Ammon's horn (tissue), 1 donor: ENCODE measurements at regions not wholly inside any gene's neighbourhood (a gene's known extent, or its start where the extent isn't known, plus 50 kb on each side); places are given as distances from the start of the nearest gene placed in this dataset.

Source experiments
- DNase-seq: peaks from one replicate; pipeline ENCODE4 v3.0.0-alpha.2; 2016; ENCODE audit warnings: low spot score

- no peak for DNase-seq
Measured at GRCh38 chr6:62474793-62475192, 188.8 kb upstream of the KHDRBS2 start.

GRCh38 chr6:62466607-62467006 is 180.6 kb upstream of the KHDRBS2 start:
- DNase-seq: no peak

GRCh38 chr6:62465206-62465605 is 179.2 kb upstream of the KHDRBS2 start:
- DNase-seq: no peak

GRCh38 chr6:62452586-62452985 is 166.6 kb upstream of the KHDRBS2 start:
- no peak for DNase-seq

- DNase-seq: no peak
Measured at GRCh38 chr6:62446647-62447316, 160.8 kb upstream of the KHDRBS2 start.

GRCh38 chr6:62445521-62445920 is 159.5 kb upstream of the KHDRBS2 start:
- DNase-seq: no peak

- no peak for DNase-seq
Measured at GRCh38 chr6:62441182-62441581, 155.2 kb upstream of the KHDRBS2 start.

GRCh38 chr6:62429781-62430180 is 143.8 kb upstream of the KHDRBS2 start:
- peak; percentile 7 for DNase-seq

- DNase-seq: no peak
Measured at GRCh38 chr6:62400521-62401259, 114.7 kb upstream of the KHDRBS2 start.

GRCh38 chr6:62393608-62394007 is 107.6 kb upstream of the KHDRBS2 start:
- DNase-seq: no peak

GRCh38 chr6:62392291-62392690 is 106.3 kb upstream of the KHDRBS2 start:
- DNase-seq: no peak

GRCh38 chr6:62391358-62391757 is 105.3 kb upstream of the KHDRBS2 start:
- no peak for DNase-seq

GRCh38 chr6:62390401-62390800 is 104.4 kb upstream of the KHDRBS2 start:
- no peak for DNase-seq

- DNase-seq: peak; percentile 19
Measured at GRCh38 chr6:62371453-62372210, 85.6 kb upstream of the KHDRBS2 start.

GRCh38 chr6:62367601-62368000 is 81.6 kb upstream of the KHDRBS2 start:
- no peak for DNase-seq

- DNase-seq: no peak
Measured at GRCh38 chr6:62362097-62362496, 76.1 kb upstream of the KHDRBS2 start.

- DNase-seq: no peak
Measured at GRCh38 chr6:62357835-62358234, 71.8 kb upstream of the KHDRBS2 start.

- no peak for DNase-seq
Measured at GRCh38 chr6:62354261-62354660, 68.2 kb upstream of the KHDRBS2 start.

- no peak for DNase-seq
Measured at GRCh38 chr6:62345962-62346689, 60.1 kb upstream of the KHDRBS2 start.

GRCh38 chr6:62345446-62345845 is 59.4 kb upstream of the KHDRBS2 start:
- no peak for DNase-seq

GRCh38 chr6:62344850-62345249 is 58.8 kb upstream of the KHDRBS2 start:
- no peak for DNase-seq

- no peak for DNase-seq
Measured at GRCh38 chr6:62338477-62338876, 52.5 kb upstream of the KHDRBS2 start.
